SK-N-SH (cell line): ENCODE measurements at regions not wholly inside any gene's neighbourhood (a gene's known extent, or its start where the extent isn't known, plus 50 kb on each side); places are given as distances from the start of the nearest gene placed in this dataset.

Source experiments
- CTCF ChIA-PET: fragments of 300-600, 350-600 bp; formaldehyde crosslinking; extraction: SDS; loops from one replicate; lab custom pipeline; 2021; lab: Yijun Ruan, JAX
- POLR2A ChIA-PET: fragments of 350-600 bp; sonication (Branson Sonifier 250); formaldehyde crosslinking; extraction: SDS; loops from one replicate; lab custom pipeline; 2020; ENCODE audit warnings: antibody characterized with exemption, inconsistent platforms; lab: Yijun Ruan, JAX
- DNase-seq: peaks from one replicate; pipeline ENCODE4 v3.0.0; 2012
- H2AFZ ChIP-seq: fragments of 200-600 bp; sonication (generic); 2 replicates; pipeline ENCODE4 v1.8.1; 2016; ENCODE audit warnings: antibody characterized with exemption, mild to moderate bottlenecking, low read depth
- H3F3A ChIP-seq: fragments of 200-600 bp; sonication (generic); replicated peaks from 2 replicates; pipeline ENCODE3; 2016; ENCODE audit warnings: antibody characterized with exemption, mild to moderate bottlenecking; ENCODE audit not compliant: insufficient read depth
- H3K27ac ChIP-seq, 2 experiments: fragments of 200-500 bp in 1 of 2; fragments of 200-600 bp in 1 of 2; sonication (Bioruptor generic) in 1 of 2; sonication (generic), shearing (Covaris generic) in 1 of 2; 2 replicates each; pipeline versions ENCODE4 v1.5.1 to v1.6.1; 2014 to 2016; ENCODE audit warnings: low read depth in 2 of 2, inconsistent platforms in 1 of 2, low read length in 1 of 2, mild to moderate bottlenecking in 1 of 2, mixed read lengths in 1 of 2
- H3K27me3 ChIP-seq: fragments of 200-600 bp; sonication (generic), shearing (Covaris generic); 2 replicates; pipeline ENCODE4 v1.6.1; 2016; ENCODE audit warnings: mixed run types; ENCODE audit not compliant: insufficient read depth
- H3K36me3 ChIP-seq, 2 experiments: fragments of 200-500 bp in 1 of 2; fragments of 200-600 bp in 1 of 2; sonication (Bioruptor generic) in 1 of 2; sonication (generic) in 1 of 2; replicated peaks in 1 of 2; 2 replicates each; pipeline versions ENCODE3 to v1.5.1; 2014 to 2016; ENCODE audit warnings: low read length in 1 of 2, mild to moderate bottlenecking in 1 of 2; ENCODE audit not compliant: insufficient read depth in 2 of 2, control insufficient read depth in 1 of 2
- H3K4me1 ChIP-seq, 2 experiments: fragments of 200-500 bp in 1 of 2; fragments of 200-600 bp in 1 of 2; sonication (Bioruptor generic) in 1 of 2; sonication (generic), shearing (Covaris generic) in 1 of 2; 2 replicates each; pipeline versions ENCODE4 v1.5.1 to v1.6.1; 2014 to 2016; ENCODE audit warnings: low read depth in 1 of 2, low read length in 1 of 2, mixed run types in 1 of 2; ENCODE audit not compliant: insufficient read depth in 2 of 2, control insufficient read depth in 1 of 2
- H3K4me2 ChIP-seq: fragments of 200-600 bp; sonication (generic), shearing (Covaris generic); 2 replicates; pipeline ENCODE4 v1.6.1; 2017; ENCODE audit warnings: mixed run types
- H3K4me3 ChIP-seq, 2 experiments: fragments of 200-500 bp in 1 of 2; fragments of 200-600 bp in 1 of 2; sonication (Bioruptor generic) in 1 of 2; sonication (generic), shearing (Covaris generic) in 1 of 2; 2 replicates each; pipeline versions ENCODE4 v1.5.1 to v1.8.1; 2014 to 2016; ENCODE audit warnings: low read depth in 2 of 2, inconsistent platforms in 1 of 2, low read length in 1 of 2, mild to moderate bottlenecking in 1 of 2, mixed read lengths in 1 of 2, moderate library complexity in 1 of 2
- H3K79me2 ChIP-seq: fragments of 200-600 bp; sonication (generic); 2 replicates; pipeline ENCODE4 v1.8.1; 2017; ENCODE audit warnings: mild to moderate bottlenecking; ENCODE audit not compliant: insufficient read depth
- H3K9ac ChIP-seq: fragments of 200-600 bp; sonication (generic); 2 replicates; pipeline ENCODE4 v1.6.1; 2017; ENCODE audit warnings: mixed run types
- H3K9me2 ChIP-seq: fragments of 200-600 bp; sonication (generic); 2 replicates; pipeline ENCODE4 v1.6.1; 2017; ENCODE audit warnings: mixed run types
- H3K9me3 ChIP-seq: fragments of 200-600 bp; sonication (generic); 2 replicates; pipeline ENCODE4 v1.6.1; 2017; ENCODE audit warnings: mixed run types, mild to moderate bottlenecking, moderate library complexity
- H4K20me1 ChIP-seq: fragments of 200-600 bp; sonication (generic); 2 replicates; pipeline ENCODE4 v1.6.1; 2017; ENCODE audit warnings: mild to moderate bottlenecking, mixed run types; ENCODE audit not compliant: insufficient read depth
- CHD2 ChIP-seq: fragments of 150-350 bp; IDR thresholded peaks from 2 replicates; pipeline ENCODE4 v1.6.1; 2018; ENCODE audit warnings: low read length; ENCODE audit not compliant: partially characterized antibody
- CTCF ChIP-seq: fragments of 200-600 bp; sonication (generic); IDR thresholded peaks from 2 replicates; pipeline ENCODE4 v1.6.1; 2017; ENCODE audit warnings: antibody characterized with exemption, mild to moderate bottlenecking, moderate library complexity
- FOXM1 ChIP-seq: IDR thresholded peaks from 2 replicates; pipeline ENCODE4 v1.4.0; 2012; ENCODE audit warnings: low read depth, mild to moderate bottlenecking
- GATA2 ChIP-seq: sonication (generic); formaldehyde crosslinking; IDR thresholded peaks from 2 replicates; pipeline ENCODE4 v1.5.0; 2020; ENCODE audit warnings: mild to moderate bottlenecking, missing genetic modification reagents
- IRF3 ChIP-seq: fragments of 150-350 bp; IDR thresholded peaks from 2 replicates; pipeline ENCODE4 v1.6.1; 2016; ENCODE audit warnings: mild to moderate bottlenecking, low read depth, low read length
- MEF2A ChIP-seq: IDR thresholded peaks from 2 replicates; pipeline ENCODE4 v1.4.0; 2012; ENCODE audit warnings: low read depth, borderline replicate concordance
- MXI1 ChIP-seq: IDR thresholded peaks from 2 replicates; pipeline ENCODE4 v1.6.1; 2012; ENCODE audit warnings: mild to moderate bottlenecking, low read depth, low read length, improper control_type of control experiment
- NRF1 ChIP-seq: IDR thresholded peaks from 2 replicates; pipeline ENCODE4 v1.6.1; 2012; ENCODE audit warnings: low read depth, mild to moderate bottlenecking, low read length
- PBX3 ChIP-seq: IDR thresholded peaks from 2 replicates; pipeline ENCODE4; 2012
- POLR2AphosphoS5 ChIP-seq: IDR thresholded peaks from 2 replicates; pipeline ENCODE4 v1.6.1; 2012; ENCODE audit warnings: low read depth, low read length
- RAD21 ChIP-seq: IDR thresholded peaks from 2 replicates; pipeline ENCODE4 v1.6.1; 2012; ENCODE audit warnings: mild to moderate bottlenecking, low read length
- RCOR1 ChIP-seq: fragments of 150-350 bp; IDR thresholded peaks from 2 replicates; pipeline ENCODE4 v1.6.1; 2017; ENCODE audit warnings: antibody characterized with exemption, low read length
- SIN3A ChIP-seq: IDR thresholded peaks from 2 replicates; pipeline ENCODE4 v1.6.1; 2012; ENCODE audit warnings: low read depth, mild to moderate bottlenecking, low read length, moderate library complexity, borderline replicate concordance
- TAF1 ChIP-seq: IDR thresholded peaks from 2 replicates; pipeline ENCODE4 v1.6.1; 2012; ENCODE audit warnings: low read depth, mild to moderate bottlenecking, low read length, moderate library complexity, borderline replicate concordance
- TCF12 ChIP-seq: IDR thresholded peaks from 2 replicates; pipeline ENCODE4 v1.4.0; 2012
- YY1 ChIP-seq: IDR thresholded peaks from 2 replicates; pipeline ENCODE4 v1.4.0; 2012; ENCODE audit warnings: low read depth, mild to moderate bottlenecking
- WGBS: methylation state at CpG from one replicate; pipeline ENCODE4 v1.1.6; 2017; ENCODE audit warnings: low lambda C conversion rate; 5-methylcytosine and 5-hydroxymethylcytosine counted together
- TF ChIP-seq, protein P1 (sequence below): IDR thresholded peaks from 2 replicates; pipeline ENCODE4 v1.6.1; 2012; ENCODE audit warnings: mild to moderate bottlenecking, low read depth, low read length, moderate library complexity
- TF ChIP-seq, protein P2 (sequence below): IDR thresholded peaks from 2 replicates; pipeline ENCODE4 v1.4.0; 2012; ENCODE audit warnings: low read depth, borderline replicate concordance

- H4K20me1 ChIP-seq: no peaks in the 10 kb centered on the region
- no peak for TF ChIP-seq SIN3A
- TF ChIP-seq NRF1: no peak
- TF ChIP-seq, protein P1, sequence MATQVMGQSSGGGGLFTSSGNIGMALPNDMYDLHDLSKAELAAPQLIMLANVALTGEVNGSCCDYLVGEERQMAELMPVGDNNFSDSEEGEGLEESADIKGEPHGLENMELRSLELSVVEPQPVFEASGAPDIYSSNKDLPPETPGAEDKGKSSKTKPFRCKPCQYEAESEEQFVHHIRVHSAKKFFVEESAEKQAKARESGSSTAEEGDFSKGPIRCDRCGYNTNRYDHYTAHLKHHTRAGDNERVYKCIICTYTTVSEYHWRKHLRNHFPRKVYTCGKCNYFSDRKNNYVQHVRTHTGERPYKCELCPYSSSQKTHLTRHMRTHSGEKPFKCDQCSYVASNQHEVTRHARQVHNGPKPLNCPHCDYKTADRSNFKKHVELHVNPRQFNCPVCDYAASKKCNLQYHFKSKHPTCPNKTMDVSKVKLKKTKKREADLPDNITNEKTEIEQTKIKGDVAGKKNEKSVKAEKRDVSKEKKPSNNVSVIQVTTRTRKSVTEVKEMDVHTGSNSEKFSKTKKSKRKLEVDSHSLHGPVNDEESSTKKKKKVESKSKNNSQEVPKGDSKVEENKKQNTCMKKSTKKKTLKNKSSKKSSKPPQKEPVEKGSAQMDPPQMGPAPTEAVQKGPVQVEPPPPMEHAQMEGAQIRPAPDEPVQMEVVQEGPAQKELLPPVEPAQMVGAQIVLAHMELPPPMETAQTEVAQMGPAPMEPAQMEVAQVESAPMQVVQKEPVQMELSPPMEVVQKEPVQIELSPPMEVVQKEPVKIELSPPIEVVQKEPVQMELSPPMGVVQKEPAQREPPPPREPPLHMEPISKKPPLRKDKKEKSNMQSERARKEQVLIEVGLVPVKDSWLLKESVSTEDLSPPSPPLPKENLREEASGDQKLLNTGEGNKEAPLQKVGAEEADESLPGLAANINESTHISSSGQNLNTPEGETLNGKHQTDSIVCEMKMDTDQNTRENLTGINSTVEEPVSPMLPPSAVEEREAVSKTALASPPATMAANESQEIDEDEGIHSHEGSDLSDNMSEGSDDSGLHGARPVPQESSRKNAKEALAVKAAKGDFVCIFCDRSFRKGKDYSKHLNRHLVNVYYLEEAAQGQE: no peak
- no peak for TF ChIP-seq MXI1
- TF ChIP-seq CHD2: no peak
- no peak for TF ChIP-seq TCF12
- no peak for TF ChIP-seq FOXM1
- TF ChIP-seq, protein P2, sequence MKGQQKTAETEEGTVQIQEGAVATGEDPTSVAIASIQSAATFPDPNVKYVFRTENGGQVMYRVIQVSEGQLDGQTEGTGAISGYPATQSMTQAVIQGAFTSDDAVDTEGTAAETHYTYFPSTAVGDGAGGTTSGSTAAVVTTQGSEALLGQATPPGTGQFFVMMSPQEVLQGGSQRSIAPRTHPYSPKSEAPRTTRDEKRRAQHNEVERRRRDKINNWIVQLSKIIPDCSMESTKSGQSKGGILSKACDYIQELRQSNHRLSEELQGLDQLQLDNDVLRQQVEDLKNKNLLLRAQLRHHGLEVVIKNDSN: no peak
- TF ChIP-seq RCOR1: no peak
- no peak for TF ChIP-seq CTCF
- no peak for TF ChIP-seq MEF2A
- no peak for TF ChIP-seq IRF3
- TF ChIP-seq YY1: no peak
- TF ChIP-seq RAD21: no peak
- no peak for TF ChIP-seq GATA2 (CRISPR knock-in tag)
- no peak for TF ChIP-seq TAF1
- TF ChIP-seq POLR2AphosphoS5: no peak
- no peak for TF ChIP-seq PBX3
- no peak overlapping the region for H3K4me3 ChIP-seq
- H2AFZ ChIP-seq: no peak overlapping the region
- POLR2A ChIA-PET: no interaction called here
- no peaks in the 10 kb centered on the region for H3K36me3 ChIP-seq
- DNase-seq: no peak
- H3K9me2 ChIP-seq: no peaks in the 10 kb centered on the region
- WGBS: 81% methylated on average over 8 of the region's 8 CpGs
- no peaks in the 10 kb centered on the region for H3K79me2 ChIP-seq
- H3K4me1 ChIP-seq: peaks cover 6 to 15% of the 10 kb centered on the region in 2 experiments; a peak in 3 of 4 replicates
- no peak overlapping the region for H3K9ac ChIP-seq
- CTCF ChIA-PET: interaction anchor here (0.7 kb wide), 1 partner anchor 17 kb away, joined by 3 read pairs; no protein-coding TSS in a partner anchor
- H3K27ac ChIP-seq: peak overlapping the region in 1 of 2 experiments; percentile 55; a peak in 1 of 4 replicates
- H3K27me3 ChIP-seq: no peaks in the 10 kb centered on the region
- no peaks in the 10 kb centered on the region for H3K9me3 ChIP-seq
- H3K4me2 ChIP-seq: no peak overlapping the region
- H3F3A ChIP-seq: peaks cover 2% of the 10 kb centered on the region
Measured at GRCh38 chr12:92065018-92065499, 80.6 kb downstream of the BTG1 start.
